ENCODE measurements at regions not wholly inside any gene's neighbourhood (a gene's known extent, or its start where the extent isn't known, plus 50 kb on each side); places are given as distances from the start of the nearest gene placed in this dataset.
A peak's percentile ranks its signal among the peaks of the same experiment; 100 is the strongest.

DNA sequence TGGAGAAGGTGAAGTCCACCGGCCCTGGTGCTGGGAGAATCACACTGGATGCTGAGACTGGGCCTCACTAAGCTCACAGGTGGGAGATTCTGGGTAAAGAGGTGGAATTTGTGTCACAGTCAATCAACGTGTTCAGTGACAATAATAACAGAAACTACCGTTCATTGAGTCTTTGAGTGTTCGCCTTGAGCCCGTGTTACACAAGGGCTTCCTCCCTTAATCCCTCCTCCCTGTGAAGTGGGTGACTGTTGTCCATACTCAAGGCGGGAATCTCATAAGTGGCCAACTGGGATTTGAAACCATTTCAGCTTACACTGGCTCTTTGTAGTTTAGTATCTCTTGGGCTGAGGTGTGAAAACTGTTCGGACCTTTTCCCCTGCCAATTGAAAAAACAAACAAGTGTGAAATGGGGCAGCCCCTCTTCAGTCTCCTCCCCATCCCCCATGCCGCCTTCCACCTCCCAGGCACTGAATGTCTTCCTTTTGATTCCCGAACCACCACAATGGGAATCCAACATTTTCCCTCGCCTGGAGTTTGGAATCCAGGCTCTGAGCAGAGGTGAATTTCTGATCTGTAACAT, 502.4 kb downstream of the MIAT start:
- DNase-seq, result no peak
- H3K27me3 ChIP-seq, result no peaks in the 10 kb centered on the region

DNA sequence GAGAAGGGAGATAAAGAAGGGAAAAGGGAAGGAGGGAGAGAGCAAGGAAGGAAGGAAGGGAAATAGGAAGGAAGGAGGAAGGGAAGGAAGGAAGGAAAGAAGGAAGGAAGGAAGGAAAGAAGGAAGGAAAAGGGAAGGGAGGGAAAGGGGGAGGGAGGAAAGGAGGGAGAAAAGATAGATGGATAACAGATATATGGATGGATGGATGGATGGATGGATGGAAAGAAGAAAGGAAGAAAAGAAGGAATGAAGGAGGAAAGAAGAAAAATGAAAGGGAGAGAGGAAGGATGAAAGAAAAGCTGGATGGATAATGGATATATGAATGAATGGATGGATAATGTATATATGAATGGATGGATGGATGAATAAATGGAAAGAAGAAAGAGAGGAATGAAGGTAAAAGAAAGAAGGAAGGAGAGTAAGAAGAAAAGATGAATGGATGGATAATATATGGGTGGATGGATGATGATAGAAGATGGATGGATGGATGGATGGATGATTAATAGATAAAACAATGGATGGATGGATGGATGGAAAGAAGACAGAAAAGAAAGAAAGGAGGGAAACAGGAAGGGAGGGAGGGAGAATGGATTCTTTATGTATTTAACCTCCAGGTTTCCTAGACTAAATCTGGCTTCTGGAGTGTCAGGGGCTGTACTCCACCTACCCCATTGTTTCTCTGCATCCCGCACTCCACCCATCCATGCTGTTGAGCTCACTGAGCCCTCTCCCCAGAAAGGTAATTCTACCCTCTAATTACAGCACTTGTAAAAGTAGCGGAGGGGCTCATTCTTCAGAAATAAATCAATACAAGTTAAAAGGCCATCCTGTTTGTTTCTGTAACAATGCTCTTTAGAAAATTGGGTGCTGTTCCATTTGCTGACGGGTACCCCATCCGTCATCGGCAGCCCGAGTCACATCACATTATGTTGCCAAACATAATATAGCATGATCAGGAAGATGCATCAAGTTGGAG, 506.1 kb downstream of the MIAT start:
- Histone ChIP-seq H3K36me3 (no peaks in the 10 kb centered on the region), H3K27me3 (no peaks in the 10 kb centered on the region), H3K4me3 (no peak overlapping the region), H3K9me3 (0 out of 2 replicates have a peak, but pooled peaks cover 2% of the 10 kb centered on the region)
- no peak for DNase-seq

More for the DNA sequence above, 502.4 kb downstream of the MIAT start:
- H3K9me3 ChIP-seq, result 0 out of 2 replicates have a peak, but pooled peaks cover 2% of the 10 kb centered on the region
- no peaks in the 10 kb centered on the region for H3K36me3 ChIP-seq
- H3K4me3 ChIP-seq, result no peak overlapping the region

DNA sequence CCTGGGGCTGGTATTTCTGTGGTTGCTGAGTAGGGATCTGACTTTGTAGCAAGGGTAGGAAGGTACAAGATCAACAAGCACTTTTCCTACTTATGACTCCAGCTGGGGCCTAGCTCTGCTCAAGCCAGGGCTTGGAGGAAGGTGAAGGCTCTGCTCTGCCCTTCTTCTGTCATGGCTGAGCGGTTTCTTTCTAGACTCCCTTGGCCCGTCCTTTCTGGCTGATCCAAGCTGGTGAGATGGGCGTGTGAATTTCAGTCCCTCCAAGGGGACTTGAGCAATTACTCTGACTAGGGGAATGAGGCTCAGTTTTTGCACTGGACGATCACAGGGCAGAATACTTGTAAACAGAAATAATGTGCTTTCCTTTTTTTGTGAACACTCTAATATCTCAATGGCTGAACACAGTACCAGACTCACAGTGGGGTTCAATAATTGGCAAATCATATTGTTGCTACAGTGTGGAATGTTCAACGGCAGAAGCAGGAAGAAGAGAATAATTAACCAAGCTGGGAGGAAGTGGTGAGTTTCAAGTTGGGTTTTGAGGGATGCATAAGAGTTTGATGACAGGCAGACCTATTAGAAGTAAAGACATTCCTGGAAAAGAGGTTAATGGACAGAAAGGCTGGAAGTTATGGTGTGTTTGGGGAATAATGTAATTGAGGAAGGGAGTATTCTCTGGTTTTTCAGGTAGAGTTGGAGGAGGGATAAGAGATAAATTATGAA, 507.6 kb downstream of the MIAT start:
- Histone ChIP-seq H3K36me3 (no peaks in the 10 kb centered on the region), H3K9me3 (peaks cover 2% of the 10 kb centered on the region; the same call in 1 of the 2 replicates), H3K27me3 (no peaks in the 10 kb centered on the region), H3K4me3 (no peak overlapping the region)
- no peak for DNase-seq

DNA sequence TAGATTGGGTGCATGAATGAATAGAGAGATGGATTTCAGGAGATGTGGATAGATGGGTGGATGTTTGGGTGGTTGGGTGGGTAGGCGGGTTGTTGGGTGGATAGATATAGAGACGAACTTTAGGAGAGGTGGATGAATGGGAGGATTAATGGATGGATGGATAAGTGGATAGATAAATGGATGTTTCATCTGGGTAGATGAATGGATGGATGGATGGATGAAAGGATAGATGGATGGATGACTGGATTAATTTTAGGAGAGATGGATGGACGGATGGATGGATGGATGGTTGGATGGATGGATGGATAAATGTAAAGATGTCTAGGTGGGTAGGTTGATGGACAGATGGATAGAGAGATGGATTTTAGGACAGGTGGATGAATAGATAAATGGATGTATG, 511.3 kb downstream of the MIAT start:
- no peak for DNase-seq
- no peaks in the 10 kb centered on the region for H3K36me3 ChIP-seq
- no peak overlapping the region for H3K4me3 ChIP-seq
- no peaks in the 10 kb centered on the region for H3K27me3 ChIP-seq
- no peaks in the 10 kb centered on the region; the same call in 1 of the 2 replicates for H3K9me3 ChIP-seq

DNA sequence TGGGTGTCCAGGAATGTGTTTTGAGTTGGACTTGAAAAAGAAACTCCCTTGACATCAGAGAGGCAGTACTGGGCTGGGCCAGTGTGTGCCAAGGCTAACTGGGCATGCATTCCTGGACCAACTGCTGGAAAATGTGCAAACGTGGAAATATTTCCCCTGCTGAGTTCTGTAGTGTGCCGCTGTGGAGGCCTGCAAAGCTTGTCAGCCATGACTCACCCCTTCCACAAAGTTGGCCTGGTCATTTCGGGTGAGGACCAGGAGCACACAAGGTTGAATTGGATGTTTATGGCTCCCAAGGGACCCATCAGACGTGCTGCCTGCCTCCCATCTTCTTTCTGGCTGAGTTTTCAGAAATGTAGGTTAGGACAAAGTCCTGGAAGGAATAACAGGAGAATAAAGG, 513.1 kb downstream of the MIAT start:
- DNase-seq, result peak; percentile 98
- Histone ChIP-seq H3K36me3 (no peaks in the 10 kb centered on the region), H3K27me3 (no peaks in the 10 kb centered on the region), H3K4me3 (no peak overlapping the region), H3K9me3 (no peaks in the 10 kb centered on the region; the same call in 1 of the 2 replicates)

DNA sequence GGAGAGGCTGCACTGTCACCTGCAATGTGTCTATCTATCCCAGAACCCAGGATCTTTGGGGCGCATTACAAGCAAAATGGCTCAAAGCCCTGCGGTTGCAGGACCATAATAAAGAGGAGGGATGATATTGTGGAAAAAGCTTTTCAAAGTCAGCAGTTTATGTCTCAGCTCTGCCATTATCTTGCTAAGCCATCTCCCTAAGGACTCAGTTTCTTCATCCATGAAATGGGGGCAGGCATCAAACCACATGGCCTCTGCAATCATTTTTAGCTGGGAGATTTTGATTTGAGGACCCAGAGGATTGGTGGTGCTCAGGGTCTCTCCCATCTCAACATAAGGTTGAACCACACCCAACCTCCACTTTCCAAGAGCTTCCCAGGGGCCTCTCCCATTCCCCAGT, 513.8 kb downstream of the MIAT start:
- Histone ChIP-seq H3K27me3 (no peaks in the 10 kb centered on the region), H3K9me3 (no peaks in the 10 kb centered on the region; the same call in 1 of the 2 replicates), H3K36me3 (no peaks in the 10 kb centered on the region), H3K4me3 (no peak overlapping the region)
- no peak for DNase-seq

DNA sequence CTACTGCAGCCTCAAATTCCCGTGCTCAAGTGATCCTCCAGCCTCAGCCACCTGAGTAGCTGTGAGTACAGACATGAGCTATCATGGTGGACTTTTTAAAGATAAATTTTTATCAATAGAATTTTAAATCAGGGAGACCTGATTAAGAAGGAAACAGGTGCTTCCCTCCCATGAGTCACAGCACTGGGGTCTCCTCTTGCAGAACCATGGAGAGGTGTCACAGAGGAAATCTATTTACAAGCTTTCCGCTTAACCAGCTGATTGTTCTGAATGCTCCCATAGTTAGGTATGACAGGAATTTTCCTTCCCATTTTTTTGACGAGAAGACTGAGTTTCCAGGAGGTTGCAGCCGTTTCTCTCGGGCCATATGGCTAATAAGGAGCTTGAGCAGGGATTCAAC, 516.1 kb downstream of the MIAT start:
- H3K36me3 ChIP-seq, result no peaks in the 10 kb centered on the region
- no peak for DNase-seq
- H3K9me3 ChIP-seq, result no peaks in the 10 kb centered on the region; the same call in 1 of the 2 replicates
- H3K27me3 ChIP-seq, result no peaks in the 10 kb centered on the region
- no peak overlapping the region for H3K4me3 ChIP-seq

DNA sequence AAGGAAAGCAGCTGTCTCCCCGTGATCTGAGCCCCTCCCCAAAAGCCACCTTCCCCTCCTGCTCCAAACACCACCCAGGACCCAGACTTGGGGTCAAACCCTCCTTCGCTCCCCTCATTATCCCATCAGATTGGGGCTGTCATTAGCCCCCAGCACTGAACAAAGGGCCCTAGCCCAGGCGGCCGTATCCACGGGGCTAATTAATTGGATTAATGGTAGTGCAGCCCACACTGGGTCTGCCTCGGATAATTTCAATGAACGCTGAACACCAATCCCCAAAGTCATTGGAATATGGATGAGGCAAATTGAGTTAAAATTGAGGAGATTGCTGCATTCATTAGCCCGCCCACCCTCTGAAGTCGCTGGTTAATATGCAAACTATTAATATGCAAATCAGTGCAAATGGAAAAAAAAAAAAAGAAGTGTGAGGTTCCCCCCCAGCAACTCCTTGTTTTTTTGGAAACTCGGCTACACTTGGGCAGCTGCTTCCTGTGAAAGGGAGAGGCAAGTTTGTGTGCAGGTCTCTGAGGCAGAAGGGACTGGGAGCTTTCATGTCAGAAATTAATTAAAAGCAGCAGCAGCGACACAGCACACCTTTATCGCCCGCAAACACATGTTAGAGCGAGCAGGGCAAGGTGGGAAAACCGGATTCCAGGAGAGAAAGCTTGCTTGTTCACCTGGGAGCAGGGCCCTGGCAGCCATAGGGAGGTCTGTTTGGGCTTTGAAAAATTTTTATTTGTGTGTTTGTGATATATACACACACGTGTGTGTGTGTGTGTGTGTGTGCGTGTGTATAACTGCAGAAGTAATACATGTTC, 517.8 kb downstream of the MIAT start:
- no peak for DNase-seq
- no peaks in the 10 kb centered on the region for H3K36me3 ChIP-seq
- no peaks in the 10 kb centered on the region for H3K9me3 ChIP-seq
- no peaks in the 10 kb centered on the region for H3K27me3 ChIP-seq
- H3K4me3 ChIP-seq, result no peak overlapping the region

DNA sequence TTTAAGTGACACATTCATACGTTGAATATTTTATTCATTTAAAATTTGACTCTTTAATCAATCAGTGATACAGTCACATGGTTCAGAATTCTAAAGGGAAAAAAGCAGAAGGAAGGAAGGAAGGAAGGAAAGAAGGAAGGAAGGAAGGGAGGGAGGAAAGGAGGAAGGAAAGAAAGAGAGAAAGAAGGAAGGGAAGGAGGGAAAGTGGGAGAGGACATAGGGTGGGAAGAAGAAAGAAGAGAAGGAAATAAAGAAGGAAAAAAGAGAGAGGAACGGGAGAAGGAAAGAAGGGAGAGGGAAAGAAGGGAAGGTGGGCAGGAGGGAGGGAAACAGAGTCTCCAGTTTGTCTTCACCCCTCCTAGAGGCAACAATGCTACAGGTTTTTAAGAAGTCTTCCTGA, 518.6 kb downstream of the MIAT start:
- Histone ChIP-seq H3K27me3 (no peaks in the 10 kb centered on the region), H3K4me3 (no peak overlapping the region), H3K36me3 (no peaks in the 10 kb centered on the region), H3K9me3 (no peaks in the 10 kb centered on the region)
- no peak for DNase-seq

DNA sequence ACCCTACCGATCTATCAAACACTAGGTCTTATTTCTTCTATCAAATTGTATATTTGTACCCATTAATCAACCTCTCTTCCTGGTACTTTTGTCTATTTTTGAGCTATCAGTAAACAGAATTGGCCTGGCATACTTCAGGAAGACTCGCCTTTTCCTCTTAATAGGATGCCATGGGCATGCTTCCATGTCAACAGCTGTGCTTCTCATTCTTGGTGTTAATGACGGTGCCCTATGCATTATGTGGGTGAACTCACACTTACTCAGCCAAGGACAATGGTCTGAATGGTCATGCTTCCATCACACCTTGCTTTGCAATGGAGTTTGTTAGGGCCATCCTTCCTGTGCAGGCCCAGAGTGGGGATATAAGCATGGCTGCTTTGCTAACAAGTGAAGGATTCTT, 521.8 kb downstream of the MIAT start:
- Histone ChIP-seq H3K27me3 (no peaks in the 10 kb centered on the region), H3K4me3 (no peak overlapping the region), H3K9me3 (no peaks in the 10 kb centered on the region), H3K36me3 (no peaks in the 10 kb centered on the region)
- DNase-seq, result peak; percentile 51

DNA sequence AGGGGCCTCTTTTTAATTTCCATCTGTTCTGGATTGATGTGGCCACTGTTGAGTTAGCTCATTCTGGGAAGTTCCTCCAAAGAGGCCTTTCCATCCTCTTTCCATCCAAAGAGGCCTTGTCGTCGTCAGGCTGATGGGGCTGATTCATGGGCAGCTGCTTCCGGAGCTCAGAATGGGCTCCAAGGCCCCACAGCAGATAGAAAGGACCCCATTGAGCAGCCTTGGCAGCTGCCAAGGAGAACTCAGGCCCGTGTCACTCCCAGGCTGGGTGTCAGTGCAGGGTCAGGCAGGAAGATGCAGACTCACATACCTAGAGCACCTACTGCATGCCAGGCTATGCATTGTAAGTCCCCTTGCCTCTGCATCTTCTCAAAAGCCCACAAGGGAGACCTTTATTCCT, 524.1 kb downstream of the MIAT start:
- H3K9me3 ChIP-seq, result no peaks in the 10 kb centered on the region
- no peak for DNase-seq

DNA sequence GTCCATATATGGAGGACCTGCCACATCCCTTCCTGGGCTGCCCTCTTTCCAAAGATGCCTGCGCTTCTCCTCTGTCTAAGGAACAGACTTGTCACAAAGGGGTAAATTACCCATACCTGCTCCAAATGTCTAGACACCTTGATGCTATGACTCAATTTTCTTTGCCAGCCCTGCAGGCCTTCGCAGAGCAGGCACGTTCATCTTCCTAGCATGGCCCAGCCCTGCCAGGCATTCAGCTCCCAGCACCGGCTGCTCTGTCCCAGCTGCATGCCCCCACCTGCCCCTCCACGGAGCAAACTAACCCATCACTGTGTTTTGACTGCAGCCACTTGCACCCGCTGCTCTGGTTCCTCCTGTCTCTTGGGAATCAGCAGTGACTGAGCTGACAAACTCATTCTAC, 526.1 kb downstream of the MIAT start:
- no peak overlapping the region for H3K4me3 ChIP-seq
- H3K36me3 ChIP-seq, result no peaks in the 10 kb centered on the region
- H3K27me3 ChIP-seq, result no peaks in the 10 kb centered on the region
- DNase-seq, result no peak
- no peaks in the 10 kb centered on the region for H3K9me3 ChIP-seq

More for the DNA sequence above, 524.1 kb downstream of the MIAT start:
- Histone ChIP-seq H3K27me3 (no peaks in the 10 kb centered on the region), H3K36me3 (no peaks in the 10 kb centered on the region), H3K4me3 (no peak overlapping the region)

DNA sequence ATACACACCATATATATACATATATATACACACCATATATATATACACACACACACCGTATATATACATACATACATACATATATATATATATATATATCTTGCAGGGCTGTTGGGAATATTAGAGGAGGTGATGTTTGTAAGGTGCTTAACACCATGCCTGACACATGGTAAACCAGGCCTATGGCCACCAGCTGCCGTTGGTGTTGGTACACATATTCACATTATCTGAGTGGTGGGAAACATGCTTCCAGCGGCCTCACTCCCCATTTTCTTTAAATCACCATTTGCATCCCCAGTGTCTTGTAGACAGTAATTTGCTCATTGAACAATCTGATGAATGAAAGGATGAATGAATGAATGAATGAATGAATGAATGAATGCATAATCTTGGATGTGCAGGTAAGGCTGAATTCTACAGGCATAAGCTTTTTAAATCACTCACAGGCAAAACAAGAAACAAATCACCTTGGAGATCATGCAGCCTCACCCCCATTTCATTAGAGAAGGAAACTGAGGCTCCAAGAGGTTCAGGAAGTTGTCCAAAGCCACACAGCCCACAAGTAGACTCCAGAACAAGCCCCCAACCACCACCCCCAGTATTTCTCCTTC, 527.8 kb downstream of the MIAT start:
- no peaks in the 10 kb centered on the region for H3K27me3 ChIP-seq
- no peak for DNase-seq
- no peak overlapping the region for H3K4me3 ChIP-seq
- no peaks in the 10 kb centered on the region for H3K9me3 ChIP-seq
- no peaks in the 10 kb centered on the region for H3K36me3 ChIP-seq

DNA sequence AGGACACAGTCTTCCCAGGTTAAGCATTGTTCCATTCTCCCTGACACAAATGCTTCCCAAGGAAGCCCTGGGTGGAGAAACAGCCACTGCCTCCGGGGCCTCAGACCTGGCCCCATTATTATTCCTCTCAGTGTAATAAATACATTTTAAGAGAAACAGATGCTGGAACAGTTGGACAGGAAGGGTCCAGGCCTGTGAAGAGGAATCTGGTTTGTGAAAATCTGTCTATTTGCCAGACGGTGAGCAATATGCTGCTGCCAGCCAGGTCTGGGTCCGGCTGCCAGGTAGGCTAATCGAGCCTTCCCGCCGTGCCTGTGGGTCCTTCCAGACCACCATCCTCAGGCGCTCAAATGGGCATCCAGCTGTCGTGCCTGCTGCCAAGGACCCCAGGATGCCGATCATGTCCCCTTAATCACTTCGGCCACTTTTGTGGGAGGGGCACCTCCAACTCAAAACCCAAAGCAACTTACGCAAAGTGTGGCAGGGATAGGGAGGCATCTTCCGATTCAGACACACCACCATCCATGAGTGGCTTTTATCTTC, 528.4 kb downstream of the MIAT start:
- no peak for DNase-seq
- H3K9me3 ChIP-seq, result no peaks in the 10 kb centered on the region
- no peaks in the 10 kb centered on the region for H3K27me3 ChIP-seq
- H3K36me3 ChIP-seq, result no peaks in the 10 kb centered on the region
- no peak overlapping the region for H3K4me3 ChIP-seq

DNA sequence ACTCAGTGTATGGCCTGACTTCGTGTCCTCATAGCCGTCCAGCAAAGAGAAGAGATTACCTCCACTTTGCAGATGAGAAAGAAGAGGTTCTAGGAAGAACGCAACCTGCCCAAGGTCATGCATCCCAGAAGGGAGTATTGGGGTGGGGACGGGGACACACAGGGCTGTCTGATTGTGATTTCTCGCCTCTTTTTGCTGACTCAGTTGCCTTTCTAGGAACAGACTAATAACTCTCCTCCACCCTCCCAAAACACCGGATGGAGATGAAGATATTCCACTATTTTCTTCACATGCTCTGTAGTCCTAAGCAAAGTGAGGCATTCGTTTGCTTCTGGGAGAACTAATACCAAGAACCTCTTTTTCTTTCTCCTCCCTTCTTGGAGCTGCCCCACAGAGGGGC, 529.3 kb downstream of the MIAT start:
- no peaks in the 10 kb centered on the region for H3K27me3 ChIP-seq
- peaks cover 7% of the 10 kb centered on the region for H3K9me3 ChIP-seq
- H3K36me3 ChIP-seq, result no peaks in the 10 kb centered on the region
- DNase-seq, result no peak
- H3K4me3 ChIP-seq, result no peak overlapping the region

Data from MG63 (cell line).